Left ventricle myocardium inferior (tissue), 1 donor: ENCODE measurements at regions not wholly inside any gene's neighbourhood (a gene's known extent, or its start where the extent isn't known, plus 50 kb on each side); places are given as distances from the start of the nearest gene placed in this dataset.

Source experiments
- DNase-seq: peaks from one replicate; pipeline ENCODE4 v3.0.0-alpha.2; 2020
- H3K27ac ChIP-seq: fragments of 200-600 bp; replicated peaks from 2 replicates; pipeline ENCODE4 v1.8.0; 2021
- H3K27me3 ChIP-seq: fragments of 200-600 bp; 2 replicates; pipeline ENCODE4 v1.8.0; 2021; ENCODE audit warnings: low read depth
- H3K36me3 ChIP-seq: fragments of 200-600 bp; 2 replicates; pipeline ENCODE4 v1.8.0; 2021
- H3K4me1 ChIP-seq: fragments of 200-600 bp; 2 replicates; pipeline ENCODE4 v1.8.0; 2021
- H3K4me3 ChIP-seq: fragments of 200-600 bp; 2 replicates; pipeline ENCODE4 v1.8.0; 2021; ENCODE audit warnings: mild to moderate bottlenecking, moderate library complexity
- H3K9me3 ChIP-seq: fragments of 200-600 bp; replicated peaks from 2 replicates; pipeline ENCODE4 v1.8.0; 2021
- intact Hi-C: fragments of 100-400 bp; cut with micrococcal nuclease; formaldehyde crosslinking; loops from one replicate; pipeline ENCODE4 v1.11.0; 2022
- TF ChIP-seq, protein P1 (sequence below): fragments of 200-600 bp; IDR thresholded peaks from 2 replicates; pipeline ENCODE4 v1.8.0; 2021; ENCODE audit warnings: antibody characterized with exemption, mild to moderate bottlenecking, borderline replicate concordance
- donor health status: DM: no; HTN: yes; CAD: no; lungs with severe emphysema.

DNA sequence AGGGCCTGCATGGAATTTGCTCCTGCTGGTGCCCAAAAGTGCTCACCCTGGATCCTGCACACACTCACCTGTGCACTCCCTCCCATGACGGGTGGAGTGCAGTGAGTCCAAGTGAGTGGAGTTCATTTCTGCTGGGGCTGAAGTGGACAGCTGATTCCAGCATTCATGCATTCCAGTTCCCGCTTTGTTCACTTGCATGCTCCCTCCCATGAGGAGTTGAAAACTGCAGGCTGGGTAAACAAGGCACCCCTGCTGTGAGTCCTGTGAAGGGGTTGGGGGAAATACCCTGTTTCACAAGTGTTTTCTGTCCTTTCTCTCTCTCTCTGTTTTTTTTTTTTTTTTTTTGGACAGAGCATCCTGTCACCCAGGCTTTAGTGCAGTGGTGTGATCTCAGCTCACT, 454.1 kb upstream of the NOX3 start:
- Histone ChIP-seq H3K9me3 (peaks cover 12% of the 10 kb centered on the region), H3K27me3 (no peaks in the 10 kb centered on the region), H3K27ac (no peak overlapping the region), H3K4me3 (no peak overlapping the region), H3K4me1 (no peaks in the 10 kb centered on the region), H3K36me3 (no peaks in the 10 kb centered on the region)
- intact Hi-C loops: no loop called here
- TF ChIP-seq, protein P1, sequence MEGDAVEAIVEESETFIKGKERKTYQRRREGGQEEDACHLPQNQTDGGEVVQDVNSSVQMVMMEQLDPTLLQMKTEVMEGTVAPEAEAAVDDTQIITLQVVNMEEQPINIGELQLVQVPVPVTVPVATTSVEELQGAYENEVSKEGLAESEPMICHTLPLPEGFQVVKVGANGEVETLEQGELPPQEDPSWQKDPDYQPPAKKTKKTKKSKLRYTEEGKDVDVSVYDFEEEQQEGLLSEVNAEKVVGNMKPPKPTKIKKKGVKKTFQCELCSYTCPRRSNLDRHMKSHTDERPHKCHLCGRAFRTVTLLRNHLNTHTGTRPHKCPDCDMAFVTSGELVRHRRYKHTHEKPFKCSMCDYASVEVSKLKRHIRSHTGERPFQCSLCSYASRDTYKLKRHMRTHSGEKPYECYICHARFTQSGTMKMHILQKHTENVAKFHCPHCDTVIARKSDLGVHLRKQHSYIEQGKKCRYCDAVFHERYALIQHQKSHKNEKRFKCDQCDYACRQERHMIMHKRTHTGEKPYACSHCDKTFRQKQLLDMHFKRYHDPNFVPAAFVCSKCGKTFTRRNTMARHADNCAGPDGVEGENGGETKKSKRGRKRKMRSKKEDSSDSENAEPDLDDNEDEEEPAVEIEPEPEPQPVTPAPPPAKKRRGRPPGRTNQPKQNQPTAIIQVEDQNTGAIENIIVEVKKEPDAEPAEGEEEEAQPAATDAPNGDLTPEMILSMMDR: no peak
- DNase-seq: no peak

GRCh38 chr6:155895641-155896040, 440.0 kb upstream of the NOX3 start:
- no peaks in the 10 kb centered on the region for H3K4me1 ChIP-seq
- no peak overlapping the region for H3K27ac ChIP-seq
- H3K4me3 ChIP-seq: no peak overlapping the region
- no peak for DNase-seq
- no peaks in the 10 kb centered on the region for H3K36me3 ChIP-seq
- intact Hi-C loops: no loop called here
- H3K27me3 ChIP-seq: no peaks in the 10 kb centered on the region
- TF ChIP-seq, protein P1: no peak
- H3K9me3 ChIP-seq: no peaks in the 10 kb centered on the region

DNA sequence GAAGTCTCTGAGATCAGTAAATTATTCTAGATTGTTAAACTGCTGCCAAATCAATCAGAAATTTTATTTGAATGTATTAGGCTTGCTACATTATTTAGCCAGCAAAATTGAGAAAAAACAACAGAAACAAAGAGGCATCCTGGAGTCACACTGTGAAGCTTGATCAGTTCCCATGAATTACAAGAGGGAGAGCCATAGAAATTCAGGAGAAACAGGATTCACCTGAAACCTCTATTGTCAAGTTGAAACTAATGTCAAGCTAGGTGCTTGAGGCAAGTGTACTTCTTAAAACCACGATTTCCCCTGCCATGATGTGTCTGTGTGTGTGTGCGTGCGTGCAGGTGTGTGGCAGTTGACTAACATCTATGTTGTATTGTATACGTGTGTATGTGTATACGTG, 439.1 kb upstream of the NOX3 start:
- DNase-seq: no peak
- Histone ChIP-seq H3K27me3 (no peaks in the 10 kb centered on the region), H3K4me3 (no peak overlapping the region), H3K36me3 (no peaks in the 10 kb centered on the region), H3K27ac (no peak overlapping the region), H3K4me1 (no peaks in the 10 kb centered on the region), H3K9me3 (no peaks in the 10 kb centered on the region)
- TF ChIP-seq, protein P1: no peak
- intact Hi-C loops: no loop called here

- no peaks in the 10 kb centered on the region for H3K27me3 ChIP-seq
- no peaks in the 10 kb centered on the region for H3K36me3 ChIP-seq
- no peak overlapping the region for H3K4me3 ChIP-seq
- DNase-seq: no peak
- H3K27ac ChIP-seq: no peak overlapping the region
- no peaks in the 10 kb centered on the region for H3K9me3 ChIP-seq
- TF ChIP-seq, protein P1: no peak
- H3K4me1 ChIP-seq: no peaks in the 10 kb centered on the region
- intact Hi-C loops: no loop called here
Measured at GRCh38 chr6:155894262-155894661, 438.6 kb upstream of the NOX3 start.

DNA sequence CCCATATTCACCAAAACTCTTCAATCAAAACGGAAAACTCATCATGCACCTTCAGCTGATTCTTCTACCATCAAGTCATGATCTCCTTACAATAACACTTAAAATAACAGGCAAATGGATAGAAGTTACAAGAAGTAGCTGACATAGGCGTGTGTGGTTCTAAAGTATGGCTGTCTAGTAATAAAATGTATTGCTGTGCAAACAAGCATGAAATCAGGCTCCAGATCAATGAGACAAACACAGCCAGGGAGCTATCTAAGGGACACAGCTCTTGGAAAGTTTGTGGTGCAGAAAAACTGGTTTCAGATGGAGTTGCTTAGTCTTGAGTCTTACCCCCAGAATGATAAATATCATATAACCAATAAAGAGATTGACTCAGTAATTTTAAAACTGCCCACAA, 434.8 kb upstream of the NOX3 start:
- no peaks in the 10 kb centered on the region for H3K27me3 ChIP-seq
- no peak overlapping the region for H3K27ac ChIP-seq
- TF ChIP-seq, protein P1: no peak
- no peaks in the 10 kb centered on the region for H3K4me1 ChIP-seq
- H3K36me3 ChIP-seq: no peaks in the 10 kb centered on the region
- DNase-seq: no peak
- no peak overlapping the region for H3K4me3 ChIP-seq
- no peaks in the 10 kb centered on the region for H3K9me3 ChIP-seq
- intact Hi-C loops: no loop called here

GRCh38 chr6:155889410-155889809, 433.8 kb upstream of the NOX3 start:
- H3K9me3 ChIP-seq: no peaks in the 10 kb centered on the region
- TF ChIP-seq, protein P1: no peak
- no peaks in the 10 kb centered on the region for H3K27me3 ChIP-seq
- no peak for DNase-seq
- no peak overlapping the region for H3K27ac ChIP-seq
- no peaks in the 10 kb centered on the region for H3K36me3 ChIP-seq
- H3K4me1 ChIP-seq: no peaks in the 10 kb centered on the region
- intact Hi-C loops: no loop called here
- no peak overlapping the region for H3K4me3 ChIP-seq
